ENCODE measurements at regions not wholly inside any gene's neighbourhood (a gene's known extent, or its start where the extent isn't known, plus 50 kb on each side); places are given as distances from the start of the nearest gene placed in this dataset.
"Not testable (repeated sequence)": the region's sequence is repeated elsewhere in the genome, so short reads cannot be mapped to it uniquely, and the experiment has no call there.

DNA sequence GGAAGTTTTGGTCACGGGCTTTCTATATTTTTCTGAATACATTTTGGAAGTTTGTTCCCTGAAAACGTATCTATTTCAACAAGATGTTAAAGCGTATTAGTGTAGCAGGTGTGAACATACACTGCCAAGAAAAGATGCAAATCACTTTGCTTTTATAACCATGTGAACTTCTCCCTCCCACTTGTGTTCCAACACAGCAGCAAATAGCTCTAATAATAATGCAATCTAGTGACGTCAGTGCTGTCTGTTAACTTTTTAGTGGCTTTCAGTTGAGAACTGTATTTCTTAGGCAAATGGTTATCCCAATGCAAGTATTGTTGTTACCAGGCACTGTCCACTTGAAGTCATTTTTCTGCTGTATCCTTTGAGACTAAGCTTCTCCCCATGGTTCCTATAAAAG is 188.4 kb upstream of the IGFBP3 start:
- DNase-seq (ENCODE audit: insufficient read length, low spot score) = no peak
- no peak for FAIRE-seq

DNA sequence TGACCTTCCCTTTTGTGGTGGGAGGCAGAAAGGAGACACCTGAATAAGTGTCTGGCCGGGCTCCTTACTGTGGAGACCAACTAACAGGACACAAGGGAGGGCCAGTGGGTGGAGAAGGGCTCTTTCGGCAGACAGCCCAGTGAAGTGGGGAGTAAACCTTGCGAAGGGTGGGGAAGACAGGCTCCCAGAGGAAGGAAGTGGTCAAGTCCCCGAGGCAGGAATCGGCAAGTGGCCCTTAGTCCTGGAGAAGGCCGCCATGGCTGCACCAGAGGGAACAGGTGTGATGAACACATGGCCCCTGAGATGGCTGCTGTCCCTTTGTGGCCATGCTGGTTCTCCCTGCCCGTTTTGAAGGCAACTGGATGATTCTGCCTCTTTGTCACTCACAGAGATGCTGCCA is 187.2 kb upstream of the IGFBP3 start:
- DNase-seq (ENCODE audit: insufficient read length, low spot score) (no peak), FAIRE-seq (no peak)
- TF ChIP-seq, protein P1, sequence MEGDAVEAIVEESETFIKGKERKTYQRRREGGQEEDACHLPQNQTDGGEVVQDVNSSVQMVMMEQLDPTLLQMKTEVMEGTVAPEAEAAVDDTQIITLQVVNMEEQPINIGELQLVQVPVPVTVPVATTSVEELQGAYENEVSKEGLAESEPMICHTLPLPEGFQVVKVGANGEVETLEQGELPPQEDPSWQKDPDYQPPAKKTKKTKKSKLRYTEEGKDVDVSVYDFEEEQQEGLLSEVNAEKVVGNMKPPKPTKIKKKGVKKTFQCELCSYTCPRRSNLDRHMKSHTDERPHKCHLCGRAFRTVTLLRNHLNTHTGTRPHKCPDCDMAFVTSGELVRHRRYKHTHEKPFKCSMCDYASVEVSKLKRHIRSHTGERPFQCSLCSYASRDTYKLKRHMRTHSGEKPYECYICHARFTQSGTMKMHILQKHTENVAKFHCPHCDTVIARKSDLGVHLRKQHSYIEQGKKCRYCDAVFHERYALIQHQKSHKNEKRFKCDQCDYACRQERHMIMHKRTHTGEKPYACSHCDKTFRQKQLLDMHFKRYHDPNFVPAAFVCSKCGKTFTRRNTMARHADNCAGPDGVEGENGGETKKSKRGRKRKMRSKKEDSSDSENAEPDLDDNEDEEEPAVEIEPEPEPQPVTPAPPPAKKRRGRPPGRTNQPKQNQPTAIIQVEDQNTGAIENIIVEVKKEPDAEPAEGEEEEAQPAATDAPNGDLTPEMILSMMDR (IDR thresholded peaks at IDR 0.05; ENCODE audit: insufficient read depth, missing control alignments) = no peak

More for the DNA sequence above, 188.4 kb upstream of the IGFBP3 start:
- TF ChIP-seq, protein P1 (IDR thresholded peaks at IDR 0.05; ENCODE audit: insufficient read depth, missing control alignments) = no peak

DNA sequence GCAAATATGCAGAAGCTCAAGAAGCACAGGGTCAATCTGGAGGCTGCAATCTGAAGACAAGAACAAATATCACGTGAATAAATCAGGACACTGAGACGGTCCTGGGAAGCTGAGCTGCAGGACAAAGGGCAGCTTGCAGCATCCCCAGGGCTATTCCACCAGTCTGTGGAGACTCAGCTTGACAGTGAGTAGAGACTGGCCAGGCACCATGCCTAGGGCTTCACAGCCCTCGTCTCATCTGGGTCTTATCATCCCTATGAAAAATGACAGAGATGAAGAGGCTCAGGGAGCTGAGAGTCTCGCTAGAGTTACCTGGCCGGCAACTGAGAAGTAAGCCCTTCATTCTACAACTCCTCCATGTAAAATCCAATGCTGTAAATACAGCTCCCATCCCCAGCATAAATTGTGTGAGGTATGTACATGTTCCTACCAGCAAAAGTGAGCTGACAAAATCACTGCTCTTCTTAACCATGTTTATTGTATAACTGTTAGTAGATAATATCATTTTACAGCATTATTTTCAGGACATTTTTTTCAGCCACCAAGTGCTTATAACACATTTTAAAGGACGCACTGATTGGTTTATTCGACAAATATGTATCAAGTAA is 186.6 kb upstream of the IGFBP3 start:
- DNase-seq (ENCODE audit: insufficient read length, low spot score) (no peak), FAIRE-seq (no peak)
- TF ChIP-seq, protein P1 (IDR thresholded peaks at IDR 0.05; ENCODE audit: insufficient read depth, missing control alignments) = no peak

DNA sequence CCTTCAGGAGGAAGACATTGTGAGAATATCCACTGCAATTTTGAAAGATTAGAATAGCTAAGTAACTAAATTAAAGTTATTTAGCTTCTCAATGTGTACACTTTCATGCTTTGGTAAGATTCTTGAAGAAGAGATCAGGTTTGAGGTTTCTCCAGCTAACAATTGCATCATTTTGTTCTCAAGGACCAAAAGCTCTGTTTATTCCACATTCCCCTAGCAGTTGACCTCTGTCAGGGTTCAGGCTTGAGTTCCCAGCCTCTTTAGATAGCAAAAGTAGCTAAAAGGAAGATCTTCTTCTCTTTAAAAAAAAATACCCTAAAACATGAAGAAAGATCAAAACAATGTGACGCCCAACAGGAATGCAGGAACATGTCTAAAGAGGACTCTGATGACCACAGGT is 179.4 kb upstream of the IGFBP3 start:
- no peak for FAIRE-seq
- no peak for DNase-seq (ENCODE audit: insufficient read length, low spot score)
- TF ChIP-seq, protein P1 (IDR thresholded peaks at IDR 0.05; ENCODE audit: insufficient read depth, missing control alignments) = no peak

DNA sequence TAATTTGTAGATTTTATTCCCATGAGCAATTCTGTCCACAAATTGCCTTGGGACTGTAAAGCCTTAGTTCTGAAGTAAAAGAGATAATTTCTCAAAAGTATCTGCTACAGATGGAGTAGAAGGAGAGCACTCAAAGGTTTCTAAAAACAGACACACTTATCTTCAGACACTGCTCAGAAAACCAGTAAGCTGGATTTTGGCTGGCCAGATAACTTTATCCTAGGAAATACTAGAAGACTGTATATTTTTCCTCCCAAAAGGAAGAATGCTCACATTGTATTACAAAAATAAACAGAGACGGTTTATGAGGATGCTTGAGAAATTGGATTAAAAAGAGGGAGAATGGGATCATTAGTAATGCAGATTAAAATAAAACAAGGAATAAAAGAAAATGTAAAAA is 178.0 kb upstream of the IGFBP3 start:
- no peak for FAIRE-seq
- TF ChIP-seq, protein P1 (IDR thresholded peaks at IDR 0.05; ENCODE audit: insufficient read depth, missing control alignments) = no peak
- DNase-seq (ENCODE audit: insufficient read length, low spot score) = no peak

DNA sequence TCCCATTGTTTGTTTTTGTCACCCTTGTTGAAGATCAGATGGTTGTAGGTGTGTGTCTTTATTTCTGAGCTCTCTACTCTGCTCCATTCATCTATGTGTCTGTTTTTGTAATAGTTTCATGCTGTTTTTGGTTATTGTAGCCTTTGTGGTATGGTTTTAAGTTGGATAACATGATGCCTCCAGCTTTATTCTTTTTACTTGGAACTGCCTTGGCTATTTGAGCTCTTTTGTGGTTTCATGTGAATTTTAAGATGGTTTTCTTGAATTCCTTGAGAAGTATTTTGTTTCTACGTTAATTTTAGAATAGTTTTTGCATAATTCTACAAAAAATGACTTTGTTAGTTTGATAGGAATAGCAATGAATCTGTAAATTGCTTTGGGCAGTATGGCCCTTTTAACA is 170.0 kb upstream of the IGFBP3 start:
- no peak for DNase-seq (ENCODE audit: insufficient read length, low spot score)
- TF ChIP-seq, protein P1 (IDR thresholded peaks at IDR 0.05; ENCODE audit: insufficient read depth, missing control alignments) = no peak
- no peak for FAIRE-seq

DNA sequence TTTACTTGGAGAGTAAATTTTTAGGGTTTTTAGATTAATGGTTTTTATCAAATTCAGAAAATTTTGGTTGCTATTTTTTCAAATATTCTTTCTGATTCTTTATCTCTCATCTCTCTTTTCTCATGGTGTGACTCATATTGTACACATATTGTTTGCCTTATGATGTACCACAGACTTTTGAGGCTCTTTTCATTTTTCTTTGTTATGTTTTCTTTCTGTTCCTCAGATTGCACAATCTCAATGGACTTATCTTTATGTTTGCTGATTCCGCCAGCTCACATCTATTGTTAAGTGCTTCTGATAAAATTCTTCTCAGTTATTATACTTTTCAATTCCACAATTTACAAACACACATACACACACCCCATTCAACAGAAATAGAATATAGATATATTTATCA is 168.2 kb upstream of the IGFBP3 start:
- no peak for DNase-seq (ENCODE audit: insufficient read length, low spot score)
- FAIRE-seq = no peak
- TF ChIP-seq, protein P1 (IDR thresholded peaks at IDR 0.05; ENCODE audit: insufficient read depth, missing control alignments) = no peak

DNA sequence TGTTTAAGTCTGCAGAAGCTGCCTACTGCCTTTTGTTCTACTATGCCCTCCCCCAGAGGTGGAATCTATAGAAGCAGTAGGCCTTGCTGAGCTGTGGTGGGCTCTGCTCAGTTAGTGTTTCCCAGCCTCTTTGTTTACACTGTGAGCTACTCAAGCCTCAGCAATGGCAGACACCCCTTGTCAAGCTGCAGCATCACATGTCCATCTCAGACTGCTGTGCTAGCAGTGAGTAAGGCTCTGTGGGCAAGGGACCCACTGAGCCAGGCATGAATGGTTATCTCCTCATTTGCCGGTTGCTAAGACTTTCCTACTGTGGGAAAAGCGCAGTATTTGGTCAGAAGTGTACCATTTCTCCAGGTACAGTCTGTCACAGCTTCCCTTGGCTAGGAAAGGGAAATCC is 167.4 kb upstream of the IGFBP3 start:
- not testable (repeated sequence) for FAIRE-seq; DNase-seq (ENCODE audit: insufficient read length, low spot score)
